C4-2B (cell line): ENCODE measurements at regions not wholly inside any gene's neighbourhood (a gene's known extent, or its start where the extent isn't known, plus 50 kb on each side); places are given as distances from the start of the nearest gene placed in this dataset.

Experiments
- H3K27ac ChIP-seq: fragments of 450-650 bp; 2 replicates; pipeline ENCODE4 v1.5.1; 2017
- ZFX ChIP-seq: fragments of 450-650 bp; IDR thresholded peaks from 2 replicates; pipeline ENCODE4 v1.6.1; 2017
- TF ChIP-seq, protein P1 (sequence below): fragments of 450-650 bp; conservative IDR thresholded peaks from 2 replicates; pipeline ENCODE4 v1.5.1; 2017; ENCODE audit warnings: mild to moderate bottlenecking

GRCh38 chr1:63205776-63206175 is 116.6 kb upstream of the FOXD3 start:
- H3K27ac ChIP-seq, result no peak overlapping the region
- TF ChIP-seq, protein P1, sequence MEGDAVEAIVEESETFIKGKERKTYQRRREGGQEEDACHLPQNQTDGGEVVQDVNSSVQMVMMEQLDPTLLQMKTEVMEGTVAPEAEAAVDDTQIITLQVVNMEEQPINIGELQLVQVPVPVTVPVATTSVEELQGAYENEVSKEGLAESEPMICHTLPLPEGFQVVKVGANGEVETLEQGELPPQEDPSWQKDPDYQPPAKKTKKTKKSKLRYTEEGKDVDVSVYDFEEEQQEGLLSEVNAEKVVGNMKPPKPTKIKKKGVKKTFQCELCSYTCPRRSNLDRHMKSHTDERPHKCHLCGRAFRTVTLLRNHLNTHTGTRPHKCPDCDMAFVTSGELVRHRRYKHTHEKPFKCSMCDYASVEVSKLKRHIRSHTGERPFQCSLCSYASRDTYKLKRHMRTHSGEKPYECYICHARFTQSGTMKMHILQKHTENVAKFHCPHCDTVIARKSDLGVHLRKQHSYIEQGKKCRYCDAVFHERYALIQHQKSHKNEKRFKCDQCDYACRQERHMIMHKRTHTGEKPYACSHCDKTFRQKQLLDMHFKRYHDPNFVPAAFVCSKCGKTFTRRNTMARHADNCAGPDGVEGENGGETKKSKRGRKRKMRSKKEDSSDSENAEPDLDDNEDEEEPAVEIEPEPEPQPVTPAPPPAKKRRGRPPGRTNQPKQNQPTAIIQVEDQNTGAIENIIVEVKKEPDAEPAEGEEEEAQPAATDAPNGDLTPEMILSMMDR, result no peak
- TF ChIP-seq ZFX, result no peak

- TF ChIP-seq ZFX, result no peak
- H3K27ac ChIP-seq, result no peak overlapping the region
Observed at GRCh38 chr1:63214553-63214952, 107.8 kb upstream of the FOXD3 start.

GRCh38 chr1:63223426-63223825 is 98.9 kb upstream of the FOXD3 start:
- no peak overlapping the region for H3K27ac ChIP-seq
- TF ChIP-seq, protein P1, result no peak
- no peak for TF ChIP-seq ZFX

DNA sequence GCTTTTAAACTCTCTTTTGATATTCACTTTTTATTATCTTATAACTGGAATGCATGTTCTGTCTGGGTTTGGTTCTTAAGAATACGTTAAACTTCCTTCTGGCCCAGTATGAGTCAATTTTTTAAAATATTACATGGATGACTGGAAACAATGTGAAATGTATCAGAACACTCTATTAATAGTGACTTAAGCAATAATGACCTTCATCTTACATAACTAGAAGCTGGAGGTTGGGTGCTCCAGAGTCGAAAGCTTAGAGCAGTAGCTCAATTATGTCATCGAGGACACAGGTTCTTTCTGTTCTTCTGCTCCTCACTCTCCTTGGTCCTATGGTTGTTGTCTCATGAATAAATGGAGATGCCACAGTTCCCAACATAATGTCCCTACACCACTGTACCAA is 91.6 kb upstream of the FOXD3 start:
- TF ChIP-seq, protein P1, result no peak
- no peak for TF ChIP-seq ZFX
- no peak overlapping the region for H3K27ac ChIP-seq

DNA sequence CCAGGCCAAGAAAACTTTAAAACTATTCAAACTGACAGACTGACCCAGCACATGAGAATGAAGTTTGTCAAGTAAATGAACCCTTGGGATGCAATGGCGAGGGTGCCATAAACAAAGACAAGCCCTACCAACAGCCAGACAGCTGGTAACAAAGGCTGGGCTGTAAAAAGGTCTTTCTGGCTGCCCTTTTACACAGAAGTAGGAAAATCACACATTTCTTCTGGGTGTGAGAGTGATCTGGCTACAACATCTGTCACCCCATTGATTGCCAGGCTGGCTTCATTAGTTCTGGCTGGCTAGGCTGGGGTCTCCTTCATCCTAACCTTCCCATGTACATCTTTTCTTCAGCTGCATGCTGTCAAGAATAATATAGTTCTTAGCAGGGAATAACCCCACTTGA is 83.6 kb upstream of the FOXD3 start:
- H3K27ac ChIP-seq, result no peak overlapping the region
- no peak for TF ChIP-seq ZFX
- TF ChIP-seq, protein P1, result no peak

DNA sequence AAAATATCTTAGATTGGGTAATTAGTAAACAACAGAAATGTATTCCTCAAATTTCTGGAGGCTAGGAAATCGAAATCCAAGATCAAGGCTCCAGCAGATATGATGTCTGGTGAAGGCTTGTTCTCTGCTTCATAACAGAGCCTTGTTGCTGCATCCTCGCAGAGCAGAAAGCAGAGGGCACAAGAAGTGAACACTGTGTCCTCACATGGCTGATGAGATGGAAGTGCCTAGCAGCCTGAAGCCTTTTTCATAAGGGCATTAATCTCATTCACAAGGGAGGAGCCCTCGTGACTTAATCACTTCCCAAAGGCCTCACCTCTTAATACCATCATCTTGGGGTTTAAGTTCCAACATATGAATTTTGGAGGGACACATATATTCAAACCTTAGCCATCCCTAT is 77.2 kb upstream of the FOXD3 start:
- TF ChIP-seq ZFX, result no peak
- TF ChIP-seq, protein P1, result no peak
- H3K27ac ChIP-seq, result no peak overlapping the region

DNA sequence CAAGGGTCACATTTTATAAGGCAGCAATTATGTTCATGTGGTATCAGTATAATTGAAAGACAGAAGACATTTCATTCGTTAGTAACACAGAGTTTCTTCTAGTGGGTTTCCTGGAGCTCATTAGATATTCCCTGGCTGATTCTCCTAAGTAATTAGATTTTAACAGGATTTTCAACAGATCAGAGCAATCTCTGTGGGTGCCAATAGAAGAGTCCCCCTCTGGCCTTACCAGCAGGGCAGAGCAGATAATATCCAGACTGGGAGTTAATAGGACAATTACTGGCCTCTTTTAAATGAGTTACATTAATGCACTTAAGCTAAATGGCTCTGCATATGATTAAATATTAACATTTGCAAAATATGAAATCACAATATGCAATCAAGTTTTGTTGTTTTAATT is 74.2 kb upstream of the FOXD3 start:
- no peak overlapping the region for H3K27ac ChIP-seq
- TF ChIP-seq, protein P1, result no peak
- no peak for TF ChIP-seq ZFX

DNA sequence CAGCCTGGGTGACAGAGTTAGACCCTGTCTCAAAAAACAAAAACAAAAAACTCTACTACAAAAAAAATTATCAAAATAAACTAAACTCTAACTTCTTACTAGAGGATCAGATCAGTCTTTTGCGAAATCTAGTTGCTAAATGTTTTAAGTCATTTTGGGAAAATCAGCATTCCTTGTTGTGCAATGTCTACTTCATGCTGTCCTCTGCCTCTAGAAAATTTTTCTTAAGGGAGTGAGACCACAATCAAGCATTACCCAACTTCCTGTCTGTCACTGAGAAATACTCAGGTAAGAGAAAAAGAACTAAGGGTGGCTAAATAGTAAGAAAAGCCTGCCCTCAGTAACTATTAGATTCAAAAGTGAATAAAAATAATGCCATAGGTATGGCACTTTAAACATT is 67.2 kb upstream of the FOXD3 start:
- no peak for TF ChIP-seq ZFX
- TF ChIP-seq, protein P1, result no peak
- H3K27ac ChIP-seq, result no peak overlapping the region
